ACC112 (cell line): ENCODE measurements at regions not wholly inside any gene's neighbourhood (a gene's known extent, or its start where the extent isn't known, plus 50 kb on each side); places are given as distances from the start of the nearest gene placed in this dataset.
A peak's percentile ranks its signal among the peaks of the same experiment; 100 is the strongest.

Experiments used
- H2AFZ ChIP-seq: fragments of 200-600 bp; sonication (generic); one replicate; pipeline ENCODE4 v1.6.0; 2017; ENCODE audit warnings: antibody characterized with exemption, low read length; ENCODE audit not compliant: unreplicated experiment
- H3K27ac ChIP-seq: fragments of 200-600 bp; sonication (generic); 2 replicates; pipeline ENCODE4 v1.5.1; 2014; ENCODE audit warnings: low read depth, mild to moderate bottlenecking, antibody characterized with exemption, low read length, moderate library complexity
- H3K27me3 ChIP-seq: fragments of 200-600 bp; sonication (generic); 2 replicates; pipeline ENCODE4 v1.6.1; 2014; ENCODE audit warnings: mild to moderate bottlenecking, antibody characterized with exemption, low read length, moderate library complexity, mixed read lengths; ENCODE audit not compliant: insufficient read depth
- H3K36me3 ChIP-seq: fragments of 200-600 bp; sonication (generic); 2 replicates; pipeline ENCODE4 v1.6.1; 2016; ENCODE audit warnings: mild to moderate bottlenecking, antibody characterized with exemption, low read length, moderate library complexity, mixed read lengths; ENCODE audit not compliant: insufficient read depth
- H3K4me1 ChIP-seq: fragments of 200-600 bp; sonication (generic); one replicate; pipeline ENCODE4 v1.6.1; 2016; ENCODE audit warnings: low read length, mixed read lengths; ENCODE audit not compliant: insufficient read depth, unreplicated experiment, control insufficient read depth
- H3K4me3 ChIP-seq: fragments of 200-600 bp; sonication (generic); 2 replicates; pipeline ENCODE4 v1.5.1; 2014; ENCODE audit warnings: mild to moderate bottlenecking, low read depth, low read length
- H3K79me2 ChIP-seq: fragments of 200-600 bp; sonication (generic); one replicate; pipeline ENCODE4 v1.6.0; 2016; ENCODE audit warnings: low read length; ENCODE audit not compliant: control insufficient read depth, unreplicated experiment, insufficient read depth

GRCh38 chr6:88262332-88262731 lies 96.2 kb upstream of the CNR1 start:
- Histone ChIP-seq H3K79me2 (no peaks in the 10 kb centered on the region), H2AFZ (no peak overlapping the region), H3K36me3 (no peaks in the 10 kb centered on the region), H3K4me1 (no peaks in the 10 kb centered on the region), H3K27ac (no peak overlapping the region), H3K27me3 (no peaks in the 10 kb centered on the region), H3K4me3 (no peak overlapping the region)

GRCh38 chr6:88251301-88251700 lies 85.2 kb upstream of the CNR1 start:
- no peak overlapping the region for H3K4me3 ChIP-seq
- peaks cover 9% of the 10 kb centered on the region for H3K4me1 ChIP-seq
- no peaks in the 10 kb centered on the region for H3K79me2 ChIP-seq
- no peak overlapping the region for H2AFZ ChIP-seq
- H3K27ac ChIP-seq, result no peak overlapping the region
- no peaks in the 10 kb centered on the region for H3K27me3 ChIP-seq
- no peaks in the 10 kb centered on the region for H3K36me3 ChIP-seq

- Histone ChIP-seq H3K79me2 (no peaks in the 10 kb centered on the region), H3K27ac (no peak overlapping the region), H3K27me3 (no peaks in the 10 kb centered on the region), H3K4me1 (peaks cover 9% of the 10 kb centered on the region), H3K36me3 (no peaks in the 10 kb centered on the region), H2AFZ (peak overlapping the region; percentile 70), H3K4me3 (no peak overlapping the region)
Observed at GRCh38 chr6:88248709-88249321, 82.7 kb upstream of the CNR1 start.

- H3K79me2 ChIP-seq, result no peaks in the 10 kb centered on the region
- H3K4me1 ChIP-seq, result peaks cover 9% of the 10 kb centered on the region
- H2AFZ ChIP-seq, result no peak overlapping the region
- no peaks in the 10 kb centered on the region for H3K36me3 ChIP-seq
- no peaks in the 10 kb centered on the region for H3K27me3 ChIP-seq
- no peak overlapping the region for H3K4me3 ChIP-seq
- H3K27ac ChIP-seq, result no peak overlapping the region
Observed at GRCh38 chr6:88246654-88247053, 80.5 kb upstream of the CNR1 start.

GRCh38 chr6:88244721-88245120 lies 78.6 kb upstream of the CNR1 start:
- H3K4me1 ChIP-seq, result peaks cover 9% of the 10 kb centered on the region
- H3K36me3 ChIP-seq, result no peaks in the 10 kb centered on the region
- H3K27ac ChIP-seq, result no peak overlapping the region
- no peak overlapping the region for H3K4me3 ChIP-seq
- H2AFZ ChIP-seq, result no peak overlapping the region
- no peaks in the 10 kb centered on the region for H3K27me3 ChIP-seq
- no peaks in the 10 kb centered on the region for H3K79me2 ChIP-seq

GRCh38 chr6:88238901-88239300 lies 72.8 kb upstream of the CNR1 start:
- H2AFZ ChIP-seq, result no peak overlapping the region
- H3K4me1 ChIP-seq, result no peaks in the 10 kb centered on the region
- H3K79me2 ChIP-seq, result no peaks in the 10 kb centered on the region
- H3K27ac ChIP-seq, result no peak overlapping the region
- H3K27me3 ChIP-seq, result no peaks in the 10 kb centered on the region
- H3K36me3 ChIP-seq, result no peaks in the 10 kb centered on the region
- no peak overlapping the region for H3K4me3 ChIP-seq

GRCh38 chr6:88238065-88238464 lies 71.9 kb upstream of the CNR1 start:
- Histone ChIP-seq H3K27me3 (no peaks in the 10 kb centered on the region), H3K27ac (no peak overlapping the region), H3K4me1 (no peaks in the 10 kb centered on the region), H3K36me3 (no peaks in the 10 kb centered on the region; the same call in 1 of the 2 replicates), H2AFZ (no peak overlapping the region), H3K4me3 (no peak overlapping the region), H3K79me2 (no peaks in the 10 kb centered on the region)

- H2AFZ ChIP-seq, result no peak overlapping the region
- H3K79me2 ChIP-seq, result no peaks in the 10 kb centered on the region
- H3K27me3 ChIP-seq, result no peaks in the 10 kb centered on the region
- H3K4me1 ChIP-seq, result no peaks in the 10 kb centered on the region
- H3K36me3 ChIP-seq, result peaks cover 4% of the 10 kb centered on the region; the same call in 1 of the 2 replicates
- no peak overlapping the region for H3K27ac ChIP-seq
- H3K4me3 ChIP-seq, result no peak overlapping the region
Observed at GRCh38 chr6:88236612-88237360, 70.6 kb upstream of the CNR1 start.

GRCh38 chr6:88232753-88233152 lies 66.6 kb upstream of the CNR1 start:
- Histone ChIP-seq H3K27me3 (no peaks in the 10 kb centered on the region), H3K4me3 (no peak overlapping the region), H2AFZ (no peak overlapping the region), H3K27ac (no peak overlapping the region), H3K4me1 (no peaks in the 10 kb centered on the region), H3K79me2 (no peaks in the 10 kb centered on the region), H3K36me3 (peaks cover 4% of the 10 kb centered on the region; the same call in 1 of the 2 replicates)

GRCh38 chr6:88223298-88223697 lies 57.2 kb upstream of the CNR1 start:
- Histone ChIP-seq H3K4me1 (no peaks in the 10 kb centered on the region), H3K36me3 (no peaks in the 10 kb centered on the region), H3K27me3 (peaks cover 10% of the 10 kb centered on the region), H3K79me2 (no peaks in the 10 kb centered on the region), H3K27ac (no peak overlapping the region), H2AFZ (no peak overlapping the region), H3K4me3 (no peak overlapping the region)

GRCh38 chr6:88220493-88220892 lies 54.3 kb upstream of the CNR1 start:
- no peak overlapping the region for H2AFZ ChIP-seq
- peaks cover 24% of the 10 kb centered on the region for H3K27me3 ChIP-seq
- no peaks in the 10 kb centered on the region for H3K79me2 ChIP-seq
- no peak overlapping the region for H3K27ac ChIP-seq
- no peaks in the 10 kb centered on the region for H3K36me3 ChIP-seq
- no peaks in the 10 kb centered on the region for H3K4me1 ChIP-seq
- H3K4me3 ChIP-seq, result no peak overlapping the region
